ENCODE measurements at regions not wholly inside any gene's neighbourhood (a gene's known extent, or its start where the extent isn't known, plus 50 kb on each side); places are given as distances from the start of the nearest gene placed in this dataset.

DNA sequence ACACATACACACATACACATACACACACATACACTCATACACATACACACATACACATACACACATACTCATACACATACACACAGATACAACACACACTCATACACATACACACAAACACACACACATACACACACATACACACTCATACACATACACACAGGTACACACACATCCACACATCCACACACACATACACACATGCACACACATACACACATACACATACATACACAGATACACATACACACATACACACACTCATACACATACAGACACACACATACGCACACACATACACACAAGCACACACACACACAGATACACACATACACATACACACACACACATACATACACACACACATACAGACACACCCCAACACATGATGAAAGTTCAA is 729.1 kb upstream of the SOX11 start:
- no peak overlapping the region for H3K4me3 ChIP-seq (ENCODE audit: insufficient read length, low read depth)
- DNase-seq (ENCODE audit: low read depth, low spot score), result no peak
- no peaks in the 10 kb centered on the region for H3K27me3 ChIP-seq (ENCODE audit: insufficient read depth, insufficient read length)
- H3K9ac ChIP-seq (ENCODE audit: insufficient read length, low read depth), result no peak overlapping the region
- TF ChIP-seq ZNF274 (IDR thresholded peaks at IDR 0.05; ENCODE audit: low read depth, low read length), result no peak
- no peak for TF ChIP-seq YY1 (IDR thresholded peaks at IDR 0.05; ENCODE audit: insufficient read depth, insufficient read length)
- TF ChIP-seq SUZ12 (IDR thresholded peaks at IDR 0.05; ENCODE audit: extremely low read depth, insufficient read depth, insufficient read length), result no peak
- H3K4me1 ChIP-seq (ENCODE audit: insufficient read depth, insufficient read length), result no peaks in the 10 kb centered on the region
- H3K36me3 ChIP-seq (ENCODE audit: insufficient read depth, insufficient read length, low read length), result no peaks in the 10 kb centered on the region
- no peaks in the 10 kb centered on the region for H3K9me3 ChIP-seq (ENCODE audit: insufficient read depth, low read length)

GRCh38 chr2:4964001-4964540 is 728.1 kb upstream of the SOX11 start:
- no peak overlapping the region for H3K9ac ChIP-seq (ENCODE audit: insufficient read length, low read depth)
- no peak overlapping the region for H3K4me3 ChIP-seq (ENCODE audit: insufficient read length, low read depth)
- no peaks in the 10 kb centered on the region for H3K27me3 ChIP-seq (ENCODE audit: insufficient read depth, insufficient read length)
- no peaks in the 10 kb centered on the region for H3K4me1 ChIP-seq (ENCODE audit: insufficient read depth, insufficient read length)
- no peaks in the 10 kb centered on the region for H3K9me3 ChIP-seq (ENCODE audit: insufficient read depth, low read length)
- no peaks in the 10 kb centered on the region for H3K36me3 ChIP-seq (ENCODE audit: insufficient read depth, insufficient read length, low read length)
- no peak for TF ChIP-seq ZNF274 (IDR thresholded peaks at IDR 0.05; ENCODE audit: low read depth, low read length)
- TF ChIP-seq YY1 (IDR thresholded peaks at IDR 0.05; ENCODE audit: insufficient read depth, insufficient read length), result no peak
- no peak for TF ChIP-seq SUZ12 (IDR thresholded peaks at IDR 0.05; ENCODE audit: extremely low read depth, insufficient read depth, insufficient read length)
- no peak for DNase-seq (ENCODE audit: low read depth, low spot score)

- Histone ChIP-seq H3K4me3 (ENCODE audit: insufficient read length, low read depth) (no peak overlapping the region), H3K9ac (ENCODE audit: insufficient read length, low read depth) (no peak overlapping the region), H3K36me3 (ENCODE audit: insufficient read depth, insufficient read length, low read length) (no peaks in the 10 kb centered on the region), H3K27me3 (ENCODE audit: insufficient read depth, insufficient read length) (no peaks in the 10 kb centered on the region), H3K4me1 (ENCODE audit: insufficient read depth, insufficient read length) (no peaks in the 10 kb centered on the region), H3K9me3 (ENCODE audit: insufficient read depth, low read length) (no peaks in the 10 kb centered on the region)
- TF ChIP-seq SUZ12 (IDR thresholded peaks at IDR 0.05; ENCODE audit: extremely low read depth, insufficient read depth, insufficient read length), result no peak
- no peak for TF ChIP-seq ZNF274 (IDR thresholded peaks at IDR 0.05; ENCODE audit: low read depth, low read length)
- no peak for TF ChIP-seq YY1 (IDR thresholded peaks at IDR 0.05; ENCODE audit: insufficient read depth, insufficient read length)
- no peak for DNase-seq (ENCODE audit: low read depth, low spot score)
These were observed 727.6 kb upstream of the SOX11 start for GRCh38 chr2:4964579-4964978.

DNA sequence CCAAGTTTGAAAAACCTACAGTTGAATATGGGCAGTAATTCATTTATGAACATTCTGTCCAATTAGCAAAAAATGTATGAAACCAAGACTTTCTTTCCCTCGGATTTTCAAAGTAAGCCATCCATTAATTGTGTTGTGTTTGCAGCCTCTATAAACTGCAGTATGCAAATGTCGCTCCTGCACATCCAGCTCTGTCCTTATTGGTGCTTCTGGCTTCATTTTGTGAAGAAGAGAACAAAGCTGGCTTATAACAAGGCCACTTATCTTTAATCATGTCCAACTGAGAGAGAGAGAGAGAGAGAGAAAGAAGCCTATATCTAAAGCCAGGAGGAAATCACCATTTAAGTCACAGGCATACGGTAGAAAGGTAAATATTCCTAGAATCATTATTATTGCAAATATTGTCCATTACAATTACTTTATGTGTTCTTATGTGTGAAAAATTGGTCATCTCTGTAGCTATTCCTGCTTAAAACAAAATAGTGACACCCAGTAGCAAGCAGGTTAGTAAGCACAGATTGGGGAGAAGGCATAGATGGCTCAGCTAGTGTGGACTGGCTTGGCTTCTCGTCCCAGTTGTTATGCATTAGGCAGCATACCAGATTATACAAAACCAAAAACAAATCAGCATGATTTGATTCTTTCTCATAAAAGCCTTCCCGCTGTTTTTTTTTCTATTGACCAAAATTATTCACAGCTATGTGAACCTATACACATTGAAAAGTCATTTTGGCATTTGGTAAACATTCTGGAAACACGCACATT is 726.4 kb upstream of the SOX11 start:
- TF ChIP-seq ZNF274 (IDR thresholded peaks at IDR 0.05; ENCODE audit: low read depth, low read length) (no peak), YY1 (IDR thresholded peaks at IDR 0.05; ENCODE audit: insufficient read depth, insufficient read length) (no peak), SUZ12 (IDR thresholded peaks at IDR 0.05; ENCODE audit: extremely low read depth, insufficient read depth, insufficient read length) (no peak)
- Histone ChIP-seq H3K36me3 (ENCODE audit: insufficient read depth, insufficient read length, low read length) (no peaks in the 10 kb centered on the region), H3K9me3 (ENCODE audit: insufficient read depth, low read length) (no peaks in the 10 kb centered on the region), H3K27me3 (ENCODE audit: insufficient read depth, insufficient read length) (no peaks in the 10 kb centered on the region), H3K9ac (ENCODE audit: insufficient read length, low read depth) (no peak overlapping the region), H3K4me3 (ENCODE audit: insufficient read length, low read depth) (no peak overlapping the region), H3K4me1 (ENCODE audit: insufficient read depth, insufficient read length) (no peaks in the 10 kb centered on the region)
- no peak for DNase-seq (ENCODE audit: low read depth, low spot score)

GRCh38 chr2:4967206-4967605 is 725.0 kb upstream of the SOX11 start:
- Histone ChIP-seq H3K4me1 (ENCODE audit: insufficient read depth, insufficient read length) (no peaks in the 10 kb centered on the region), H3K36me3 (ENCODE audit: insufficient read depth, insufficient read length, low read length) (no peaks in the 10 kb centered on the region), H3K27me3 (ENCODE audit: insufficient read depth, insufficient read length) (no peaks in the 10 kb centered on the region), H3K9ac (ENCODE audit: insufficient read length, low read depth) (no peak overlapping the region), H3K4me3 (ENCODE audit: insufficient read length, low read depth) (no peak overlapping the region), H3K9me3 (ENCODE audit: insufficient read depth, low read length) (no peaks in the 10 kb centered on the region)
- no peak for DNase-seq (ENCODE audit: low read depth, low spot score)
- no peak for TF ChIP-seq SUZ12 (IDR thresholded peaks at IDR 0.05; ENCODE audit: extremely low read depth, insufficient read depth, insufficient read length)

DNA sequence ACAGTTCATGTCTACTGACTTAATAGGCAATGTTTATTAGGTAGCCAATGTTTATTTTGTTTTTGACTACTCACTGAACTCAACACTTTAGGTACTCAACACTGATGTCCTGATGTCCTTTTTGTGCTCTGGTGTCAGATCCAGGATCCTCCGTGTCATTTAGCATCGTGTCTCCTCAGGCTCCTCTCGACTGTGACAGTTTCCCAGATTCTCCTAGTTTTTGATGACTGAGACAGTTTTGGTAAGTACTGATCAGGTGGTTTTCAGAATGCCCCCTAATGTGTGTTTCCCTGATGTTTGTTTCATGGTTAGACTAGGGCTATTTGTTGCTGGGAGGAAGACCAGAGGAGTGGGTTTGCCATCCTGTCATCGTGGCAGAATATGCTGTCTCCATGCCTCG is 719.7 kb upstream of the SOX11 start:
- Histone ChIP-seq H3K9ac (ENCODE audit: insufficient read length, low read depth) (no peak overlapping the region), H3K9me3 (ENCODE audit: insufficient read depth, low read length) (no peaks in the 10 kb centered on the region), H3K36me3 (ENCODE audit: insufficient read depth, insufficient read length, low read length) (no peaks in the 10 kb centered on the region), H3K4me3 (ENCODE audit: insufficient read length, low read depth) (no peak overlapping the region), H3K27me3 (ENCODE audit: insufficient read depth, insufficient read length) (no peaks in the 10 kb centered on the region), H3K4me1 (ENCODE audit: insufficient read depth, insufficient read length) (no peaks in the 10 kb centered on the region)
- no peak for DNase-seq (ENCODE audit: low read depth, low spot score)
- no peak for TF ChIP-seq ZNF274 (IDR thresholded peaks at IDR 0.05; ENCODE audit: low read depth, low read length)
- no peak for TF ChIP-seq SUZ12 (IDR thresholded peaks at IDR 0.05; ENCODE audit: extremely low read depth, insufficient read depth, insufficient read length)
- TF ChIP-seq YY1 (IDR thresholded peaks at IDR 0.05; ENCODE audit: insufficient read depth, insufficient read length), result no peak

GRCh38 chr2:4973354-4973753 is 718.8 kb upstream of the SOX11 start:
- no peaks in the 10 kb centered on the region for H3K9me3 ChIP-seq (ENCODE audit: insufficient read depth, low read length)
- no peak for DNase-seq (ENCODE audit: low read depth, low spot score)
- H3K4me1 ChIP-seq (ENCODE audit: insufficient read depth, insufficient read length), result no peaks in the 10 kb centered on the region
- TF ChIP-seq ZNF274 (IDR thresholded peaks at IDR 0.05; ENCODE audit: low read depth, low read length) (no peak), YY1 (IDR thresholded peaks at IDR 0.05; ENCODE audit: insufficient read depth, insufficient read length) (no peak), SUZ12 (IDR thresholded peaks at IDR 0.05; ENCODE audit: extremely low read depth, insufficient read depth, insufficient read length) (no peak)
- H3K36me3 ChIP-seq (ENCODE audit: insufficient read depth, insufficient read length, low read length), result no peaks in the 10 kb centered on the region
- no peak overlapping the region for H3K4me3 ChIP-seq (ENCODE audit: insufficient read length, low read depth)
- H3K27me3 ChIP-seq (ENCODE audit: insufficient read depth, insufficient read length), result no peaks in the 10 kb centered on the region
- no peak overlapping the region for H3K9ac ChIP-seq (ENCODE audit: insufficient read length, low read depth)
